G401 (cell line): ENCODE measurements at regions not wholly inside any gene's neighbourhood (a gene's known extent, or its start where the extent isn't known, plus 50 kb on each side); places are given as distances from the start of the nearest gene placed in this dataset.

Source experiments
- DNase-seq: peaks from one replicate; pipeline ENCODE4 v3.0.0-alpha.2; 2015; ENCODE audit warnings: low spot score
- in situ Hi-C: cut with HindIII; loops from 2 replicates; pipeline ENCODE4 v1.10.0; 2016; ENCODE audit warnings: low sequenced_read_pairs, mixed read lengths

DNA sequence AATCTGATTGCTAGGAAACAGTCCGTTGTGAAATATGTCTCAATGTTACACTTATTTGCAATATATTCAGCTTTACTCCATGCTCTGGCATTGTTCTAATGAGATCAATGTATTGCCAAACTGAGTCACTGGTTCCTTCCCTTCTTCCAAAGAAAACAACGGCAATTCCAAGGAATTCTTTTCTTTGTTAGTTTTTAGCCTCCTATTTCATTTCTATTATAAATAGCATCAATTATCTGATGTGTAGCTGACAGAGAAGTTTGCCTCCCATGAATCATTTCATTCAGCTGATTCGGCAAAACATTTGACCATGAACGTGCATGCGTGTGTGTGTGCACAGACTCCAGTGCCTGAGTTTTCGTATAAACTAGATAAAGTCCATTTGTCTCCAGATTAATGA is 346.8 kb downstream of the ETS1 start:
- in situ Hi-C loops: no loop called here
- DNase-seq: no peak

DNA sequence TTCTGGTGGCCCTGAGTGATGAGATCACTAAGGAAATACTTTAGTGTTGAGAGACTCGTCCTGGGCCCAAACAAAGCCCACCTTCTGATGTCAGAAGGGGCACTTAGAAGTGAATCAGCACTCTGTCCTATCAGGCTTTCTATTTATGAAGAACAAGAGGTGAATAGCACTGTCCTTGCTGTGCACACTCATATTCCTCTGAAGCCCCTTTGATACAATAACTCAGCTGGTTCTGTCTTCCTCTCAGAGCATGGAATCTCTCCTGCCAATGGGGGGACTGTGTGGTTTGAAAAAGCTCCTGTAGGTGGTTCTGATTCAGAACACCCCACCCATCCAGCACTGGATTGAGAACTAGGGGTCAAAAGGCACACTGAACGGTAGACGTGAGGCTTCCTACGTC is 348.1 kb downstream of the ETS1 start:
- in situ Hi-C loops: no loop called here
- DNase-seq: no peak

DNA sequence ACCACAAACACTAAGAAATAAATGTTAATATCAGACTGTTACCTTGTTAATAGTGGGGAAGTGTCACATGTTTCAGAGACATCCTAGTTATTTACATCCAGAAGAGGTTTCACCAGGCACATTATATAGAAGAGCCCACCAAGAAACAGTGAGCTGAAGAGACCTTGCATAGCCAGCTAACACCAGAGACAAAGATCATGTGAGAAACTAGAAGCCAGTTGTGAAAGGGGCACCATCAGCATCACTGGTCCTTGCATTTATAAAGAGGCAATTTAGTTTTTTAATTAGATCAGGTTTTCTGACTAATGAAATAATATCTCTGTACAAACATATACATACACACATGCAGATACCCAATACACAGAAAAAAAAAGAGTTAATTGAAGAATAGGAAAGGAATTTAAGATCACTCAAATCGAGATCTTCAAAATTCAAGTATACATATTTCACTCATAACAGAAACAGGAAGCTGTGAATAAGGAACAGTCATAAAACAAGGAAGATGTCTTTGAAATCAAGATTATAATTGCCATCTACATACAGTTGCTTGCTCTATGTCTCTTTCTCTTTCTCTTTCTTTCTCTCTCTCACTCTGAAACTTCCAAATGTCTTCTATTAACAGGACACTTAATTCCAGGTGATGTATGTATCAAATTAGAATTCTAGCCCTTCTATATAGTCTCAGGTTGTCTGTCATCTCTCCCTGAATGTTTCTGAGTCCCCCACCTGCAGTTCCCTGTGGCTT is 348.7 kb downstream of the ETS1 start:
- no peak for DNase-seq
- in situ Hi-C loops: no loop called here

GRCh38 chr11:128236506-128237498 is 350.6 kb downstream of the ETS1 start:
- in situ Hi-C loops: no loop called here

DNA sequence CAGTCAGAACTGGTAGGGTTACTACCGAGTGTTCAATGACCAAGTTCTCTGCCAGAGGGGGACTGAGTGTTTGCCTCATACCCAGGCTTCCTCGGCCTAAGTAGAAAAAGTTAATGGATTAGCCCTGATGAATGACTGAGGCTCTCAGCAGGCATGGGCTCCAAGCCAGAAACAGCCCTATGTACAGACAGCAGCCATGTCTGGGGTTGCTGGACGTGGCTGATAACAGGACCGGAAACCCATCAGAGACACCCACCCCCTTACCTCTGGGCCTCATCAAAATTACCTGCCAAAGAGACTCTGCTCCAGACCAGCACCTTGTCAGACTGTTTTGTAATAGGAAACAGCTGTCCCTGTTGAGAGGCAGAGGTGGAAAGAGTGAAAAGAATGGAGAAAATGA is 351.4 kb downstream of the ETS1 start:
- in situ Hi-C loops: no loop called here
- no peak for DNase-seq

More at GRCh38 chr11:128236506-128237498, 350.6 kb downstream of the ETS1 start:
- no peak for DNase-seq

GRCh38 chr11:128235426-128235825 is 351.9 kb downstream of the ETS1 start:
- DNase-seq: no peak
- in situ Hi-C loops: no loop called here

DNA sequence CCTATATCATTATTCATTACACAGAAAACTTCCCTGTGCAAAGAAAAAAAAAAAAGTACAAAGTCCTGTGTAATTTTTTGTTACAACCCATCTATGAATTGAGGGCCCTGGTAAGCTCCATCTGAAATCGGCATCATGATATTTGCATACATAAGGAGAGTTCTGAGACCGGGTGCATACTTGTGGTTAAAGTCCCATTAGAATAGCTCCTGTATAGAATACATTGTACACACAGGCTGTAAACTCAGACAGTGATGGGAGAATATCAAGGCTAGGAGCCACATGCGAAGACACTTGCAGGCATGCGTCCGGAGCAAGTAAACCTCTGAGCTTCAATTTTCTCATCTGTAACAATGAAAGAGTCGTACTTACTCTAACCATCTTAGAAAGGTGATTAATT is 353.2 kb downstream of the ETS1 start:
- in situ Hi-C loops: no loop called here
- DNase-seq: no peak

- DNase-seq: no peak
- in situ Hi-C loops: no loop called here
Observed at GRCh38 chr11:128232588-128232987, 354.8 kb downstream of the ETS1 start.

- DNase-seq: no peak
- in situ Hi-C loops: no loop called here
Observed at GRCh38 chr11:128231845-128232410, 355.4 kb downstream of the ETS1 start.

GRCh38 chr11:128227466-128227865 is 359.9 kb downstream of the ETS1 start:
- in situ Hi-C loops: no loop called here
- no peak for DNase-seq

- DNase-seq: no peak
Observed at GRCh38 chr11:128226106-128226716, 361.1 kb downstream of the ETS1 start.

DNA sequence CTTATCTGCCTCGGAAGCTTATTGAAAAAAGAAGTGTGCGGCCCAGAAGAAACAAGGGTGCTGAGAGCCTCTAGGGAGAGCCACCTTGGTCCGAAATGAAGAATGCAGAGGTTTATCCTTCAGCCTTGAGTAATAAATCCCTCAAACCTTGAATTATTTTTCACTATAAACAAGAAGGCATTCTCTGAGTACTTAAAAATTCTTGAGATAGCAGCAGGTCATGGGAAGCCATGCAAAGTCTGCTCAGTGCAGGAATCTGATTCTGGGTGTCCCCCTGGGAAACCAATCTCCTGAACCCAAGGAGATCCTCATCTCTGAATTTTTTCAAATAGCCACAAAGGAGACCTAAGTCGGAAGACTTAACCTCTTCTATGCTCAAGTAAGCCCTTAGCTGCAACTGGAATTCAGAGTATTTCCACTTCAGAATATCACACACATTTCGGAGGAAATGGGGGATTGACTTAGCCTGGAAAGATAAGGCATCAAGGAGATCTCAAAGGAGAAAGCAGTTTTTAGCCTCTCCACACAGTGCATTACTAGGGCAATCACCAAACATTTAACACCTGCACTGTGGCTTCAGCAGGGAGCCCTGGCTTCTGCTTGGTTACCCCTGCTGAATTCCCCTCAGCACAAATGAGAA is 365.0 kb downstream of the ETS1 start:
- DNase-seq: no peak

More at GRCh38 chr11:128226106-128226716, 361.1 kb downstream of the ETS1 start:
- in situ Hi-C loops: no loop called here

DNA sequence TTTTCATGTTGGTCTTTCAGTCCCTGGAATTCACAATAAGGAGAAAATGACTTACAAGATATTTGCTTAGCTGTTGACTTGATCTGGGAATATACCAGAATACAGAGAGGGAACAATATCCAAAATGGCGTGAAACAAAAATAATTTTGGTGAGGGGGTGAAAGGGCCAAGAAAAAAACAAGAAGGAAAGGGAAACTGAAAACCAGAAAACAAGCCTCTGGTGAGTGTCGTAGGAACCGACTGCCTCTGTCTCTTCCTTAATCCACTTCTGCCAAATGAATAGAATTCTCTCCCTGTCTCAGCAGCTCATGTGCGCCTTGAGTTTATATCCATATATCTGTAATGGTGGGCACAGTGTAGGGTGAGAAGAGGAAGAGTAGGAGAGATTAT is 367.6 kb downstream of the ETS1 start:
- in situ Hi-C loops: no loop called here
- no peak for DNase-seq

More for the DNA sequence above, 365.0 kb downstream of the ETS1 start:
- in situ Hi-C loops: no loop called here

- DNase-seq: no peak
- in situ Hi-C loops: no loop called here
Observed at GRCh38 chr11:128216198-128216597, 371.2 kb downstream of the ETS1 start.

DNA sequence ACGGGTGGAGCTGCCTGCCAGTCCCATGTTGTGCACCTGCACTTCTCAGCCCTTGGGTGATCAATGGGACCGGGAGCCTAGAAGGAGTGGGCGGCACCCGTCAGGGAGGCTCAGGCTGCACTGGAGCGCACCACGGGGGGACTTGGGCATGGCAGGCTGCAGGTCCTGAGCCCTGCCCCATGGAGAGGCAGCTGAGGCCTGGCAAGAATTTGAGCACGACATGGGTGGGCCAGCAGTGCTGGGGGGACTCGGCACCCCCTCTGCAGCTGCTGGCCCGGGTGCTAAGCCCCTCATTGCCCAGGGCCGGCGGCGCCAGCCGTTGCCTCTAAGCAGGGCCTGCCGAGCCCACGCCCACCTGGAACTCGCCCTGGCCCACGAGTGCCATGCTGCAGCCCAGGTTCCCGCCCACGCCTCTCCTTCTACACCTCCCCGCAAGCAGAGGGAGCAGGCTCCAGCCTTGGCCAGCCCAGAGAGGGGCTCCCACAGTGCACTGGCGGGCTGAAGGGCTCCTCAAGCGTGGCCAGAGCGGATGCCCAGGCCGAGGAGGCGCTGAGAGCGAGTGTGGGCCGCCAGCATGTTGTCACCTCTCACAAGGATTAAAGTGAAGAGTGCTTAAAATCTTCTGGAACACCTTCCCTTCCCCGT is 372.0 kb downstream of the ETS1 start:
- no peak for DNase-seq
- in situ Hi-C loops: no loop called here

- in situ Hi-C loops: no loop called here
- DNase-seq: no peak
Observed at GRCh38 chr11:128214263-128214662, 373.1 kb downstream of the ETS1 start.

GRCh38 chr11:128213461-128213860 is 373.9 kb downstream of the ETS1 start:
- in situ Hi-C loops: no loop called here
- DNase-seq: no peak

GRCh38 chr11:128212324-128212723 is 375.0 kb downstream of the ETS1 start:
- DNase-seq: no peak
- in situ Hi-C loops: no loop called here
